HG02981 (cell line): ENCODE measurements at regions not wholly inside any gene's neighbourhood (a gene's known extent, or its start where the extent isn't known, plus 50 kb on each side); places are given as distances from the start of the nearest gene placed in this dataset.

ENCODE experiments used
- ATAC-seq: cut with Tn5 transposase; IDR thresholded peaks from one replicate; pipeline ENCODE4 v1.9.1; 2021; ENCODE audit warnings: mild to moderate bottlenecking, moderate library complexity; ENCODE audit not compliant: unreplicated experiment

GRCh38 chr16:79303206-79303605 is 297.3 kb downstream of the MAF start:
- ATAC-seq: no peak

GRCh38 chr16:79302731-79303130 is 297.8 kb downstream of the MAF start:
- ATAC-seq: no peak

- no peak for ATAC-seq
Measured at GRCh38 chr16:79301051-79301450, 299.5 kb downstream of the MAF start.

- ATAC-seq: no peak
Measured at GRCh38 chr16:79298894-79299799, 301.4 kb downstream of the MAF start.

- ATAC-seq: no peak
Measured at GRCh38 chr16:79298476-79298875, 302.1 kb downstream of the MAF start.

- no peak for ATAC-seq
Measured at GRCh38 chr16:79297805-79298204, 302.7 kb downstream of the MAF start.

GRCh38 chr16:79297296-79297695 is 303.2 kb downstream of the MAF start:
- ATAC-seq: no peak

- no peak for ATAC-seq
Measured at GRCh38 chr16:79296491-79296890, 304.0 kb downstream of the MAF start.

GRCh38 chr16:79295746-79296145 is 304.8 kb downstream of the MAF start:
- no peak for ATAC-seq

GRCh38 chr16:79295162-79295561 is 305.4 kb downstream of the MAF start:
- no peak for ATAC-seq

- no peak for ATAC-seq
Measured at GRCh38 chr16:79294568-79294967, 306.0 kb downstream of the MAF start.

GRCh38 chr16:79293836-79294460 is 306.6 kb downstream of the MAF start:
- ATAC-seq: no peak

GRCh38 chr16:79288066-79288465 is 312.5 kb downstream of the MAF start:
- ATAC-seq: no peak

GRCh38 chr16:79287424-79287917 is 313.1 kb downstream of the MAF start:
- no peak for ATAC-seq

GRCh38 chr16:79286646-79287423 is 313.7 kb downstream of the MAF start:
- ATAC-seq: peak; percentile 93

GRCh38 chr16:79284766-79285165 is 315.8 kb downstream of the MAF start:
- ATAC-seq: no peak

GRCh38 chr16:79283578-79283977 is 317.0 kb downstream of the MAF start:
- no peak for ATAC-seq

GRCh38 chr16:79282806-79283205 is 317.7 kb downstream of the MAF start:
- ATAC-seq: no peak

- no peak for ATAC-seq
Measured at GRCh38 chr16:79278506-79278905, 322.0 kb downstream of the MAF start.

GRCh38 chr16:79276501-79276900 is 324.0 kb downstream of the MAF start:
- no peak for ATAC-seq

GRCh38 chr16:79274264-79274663 is 326.3 kb downstream of the MAF start:
- ATAC-seq: no peak
